ENCODE measurements at regions not wholly inside any gene's neighbourhood (a gene's known extent, or its start where the extent isn't known, plus 50 kb on each side); places are given as distances from the start of the nearest gene placed in this dataset.
"Not testable (repeated sequence)": the region's sequence is repeated elsewhere in the genome, so short reads cannot be mapped to it uniquely, and the experiment has no call there.

DNA sequence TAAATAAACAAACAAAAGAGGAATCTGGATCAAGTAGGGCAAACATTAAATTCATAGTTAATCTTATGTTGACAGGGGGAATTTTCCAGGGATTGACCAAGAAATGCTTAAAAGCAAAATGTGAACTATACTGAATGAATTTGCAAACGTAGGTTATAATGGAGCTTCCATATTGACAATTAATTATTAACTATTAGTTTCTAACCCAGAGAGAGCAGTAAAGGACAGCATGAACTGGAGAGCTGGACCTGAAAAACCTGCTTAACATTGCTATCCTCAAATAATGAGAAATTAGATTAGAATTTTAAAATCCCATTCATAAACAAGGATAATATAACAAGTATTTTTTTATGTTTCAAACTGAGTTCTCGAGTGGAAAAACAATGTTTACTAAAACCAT lies 1089.6 kb downstream of the DNAJB9 start:
- Histone ChIP-seq H3K36me3 (no peaks in the 10 kb centered on the region), H3K4me3 (no peak overlapping the region), H3K9me3 (no peaks in the 10 kb centered on the region), H3K27ac (replicated peaks in 1 of 4) (no peak overlapping the region), H3K27me3 (no peaks in the 10 kb centered on the region), H3K4me1 (no peaks in the 10 kb centered on the region)
- no peak for DNase-seq (ENCODE audit: extremely low spot score)
- no peak for TF ChIP-seq POLR2A (IDR thresholded peaks at IDR 0.05; ENCODE audit: low read depth)
- no peak for TF ChIP-seq POLR2AphosphoS5 (IDR thresholded peaks at IDR 0.05)
- no peak for TF ChIP-seq EP300 (IDR thresholded peaks at IDR 0.05)
- TF ChIP-seq, protein P1, sequence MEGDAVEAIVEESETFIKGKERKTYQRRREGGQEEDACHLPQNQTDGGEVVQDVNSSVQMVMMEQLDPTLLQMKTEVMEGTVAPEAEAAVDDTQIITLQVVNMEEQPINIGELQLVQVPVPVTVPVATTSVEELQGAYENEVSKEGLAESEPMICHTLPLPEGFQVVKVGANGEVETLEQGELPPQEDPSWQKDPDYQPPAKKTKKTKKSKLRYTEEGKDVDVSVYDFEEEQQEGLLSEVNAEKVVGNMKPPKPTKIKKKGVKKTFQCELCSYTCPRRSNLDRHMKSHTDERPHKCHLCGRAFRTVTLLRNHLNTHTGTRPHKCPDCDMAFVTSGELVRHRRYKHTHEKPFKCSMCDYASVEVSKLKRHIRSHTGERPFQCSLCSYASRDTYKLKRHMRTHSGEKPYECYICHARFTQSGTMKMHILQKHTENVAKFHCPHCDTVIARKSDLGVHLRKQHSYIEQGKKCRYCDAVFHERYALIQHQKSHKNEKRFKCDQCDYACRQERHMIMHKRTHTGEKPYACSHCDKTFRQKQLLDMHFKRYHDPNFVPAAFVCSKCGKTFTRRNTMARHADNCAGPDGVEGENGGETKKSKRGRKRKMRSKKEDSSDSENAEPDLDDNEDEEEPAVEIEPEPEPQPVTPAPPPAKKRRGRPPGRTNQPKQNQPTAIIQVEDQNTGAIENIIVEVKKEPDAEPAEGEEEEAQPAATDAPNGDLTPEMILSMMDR (IDR thresholded peaks at IDR 0.05): no peak
- intact Hi-C loops (cut with DNase I): no loop called here
- 61% methylated on average over 2 of the region's 2 CpGs for WGBS

DNA sequence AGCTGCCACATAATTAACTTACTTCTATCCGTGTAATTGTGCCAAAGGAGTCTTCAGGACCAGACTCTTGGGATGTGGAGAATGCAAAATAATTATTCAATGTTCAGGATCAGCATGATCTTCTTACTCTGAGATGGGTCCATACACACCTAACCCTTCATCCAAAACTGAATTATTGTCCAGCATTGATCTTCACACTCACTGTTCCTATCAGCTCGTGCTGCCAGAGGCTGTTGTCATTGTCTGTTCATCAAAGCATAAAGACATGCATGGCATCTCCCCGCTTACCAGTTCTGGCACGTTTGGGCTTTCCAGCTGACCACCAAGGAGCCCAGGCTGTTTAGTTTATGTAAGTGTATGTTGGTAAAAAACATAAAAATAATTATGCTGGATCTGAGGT lies 1090.7 kb downstream of the DNAJB9 start:
- Histone ChIP-seq H3K36me3 (no peaks in the 10 kb centered on the region), H3K4me3 (no peak overlapping the region), H3K9me3 (no peaks in the 10 kb centered on the region), H3K27ac (replicated peaks in 1 of 4) (no peak overlapping the region), H3K4me1 (no peaks in the 10 kb centered on the region), H3K27me3 (no peaks in the 10 kb centered on the region)
- 58% methylated on average over 4 of the region's 4 CpGs for WGBS
- intact Hi-C loops (cut with DNase I): no loop called here
- TF ChIP-seq EP300 (IDR thresholded peaks at IDR 0.05) (no peak), POLR2A (IDR thresholded peaks at IDR 0.05; ENCODE audit: low read depth) (no peak), POLR2AphosphoS5 (IDR thresholded peaks at IDR 0.05) (no peak)
- TF ChIP-seq, protein P1 (IDR thresholded peaks at IDR 0.05): no peak
- DNase-seq (ENCODE audit: extremely low spot score): no peak

DNA sequence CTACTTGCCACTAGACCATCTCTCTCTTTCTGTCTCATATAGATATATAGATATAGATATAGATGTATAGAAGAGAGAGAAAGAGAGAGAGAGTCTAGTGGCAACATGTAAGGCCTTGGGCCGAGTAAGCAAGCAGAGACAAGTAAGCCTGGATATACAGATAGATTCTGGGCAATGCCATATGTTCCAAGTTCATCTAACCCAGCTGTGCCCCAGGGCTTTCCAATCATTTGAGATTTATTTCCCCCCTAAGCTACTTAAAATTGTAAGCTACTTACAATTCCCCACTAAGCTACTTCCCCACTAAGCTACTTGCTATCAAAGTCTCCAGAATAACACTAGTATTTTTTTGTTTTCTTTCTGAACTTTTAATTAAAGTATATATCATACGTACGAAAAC lies 1094.1 kb downstream of the DNAJB9 start:
- Histone ChIP-seq H3K27me3 (no peaks in the 10 kb centered on the region), H3K9me3 (no peaks in the 10 kb centered on the region), H3K36me3 (no peaks in the 10 kb centered on the region), H3K4me3 (no peak overlapping the region), H3K4me1 (no peaks in the 10 kb centered on the region), H3K27ac (replicated peaks in 1 of 4) (no peak overlapping the region)
- WGBS: 81% methylated on average over 3 of the region's 3 CpGs
- intact Hi-C loops (cut with DNase I): no loop called here
- DNase-seq (ENCODE audit: extremely low spot score): no peak
- TF ChIP-seq POLR2A (IDR thresholded peaks at IDR 0.05; ENCODE audit: low read depth) (no peak), POLR2AphosphoS5 (IDR thresholded peaks at IDR 0.05) (no peak), EP300 (IDR thresholded peaks at IDR 0.05) (no peak)
- TF ChIP-seq, protein P1 (IDR thresholded peaks at IDR 0.05): no peak

DNA sequence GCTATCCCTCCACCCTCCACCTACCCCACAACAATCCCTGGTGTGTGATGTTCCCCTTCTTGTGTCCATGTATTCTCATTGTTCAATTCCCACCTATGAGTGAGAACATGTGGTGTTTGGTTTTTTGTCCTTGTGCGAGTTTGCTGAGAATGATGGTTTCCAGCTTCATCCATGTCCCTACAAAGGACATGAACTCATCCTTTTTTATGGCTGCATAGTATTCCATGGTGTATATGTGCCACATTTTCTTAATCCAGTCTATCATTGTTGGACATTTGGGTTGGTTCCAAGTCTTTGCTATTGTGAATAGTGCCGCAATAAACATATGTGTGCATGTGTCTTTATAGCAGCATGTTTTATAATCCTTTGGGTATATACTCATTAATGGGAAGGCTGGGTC lies 1117.6 kb downstream of the DNAJB9 start:
- intact Hi-C loops (cut with DNase I); H3K9me3 ChIP-seq; H3K4me1 ChIP-seq; H3K36me3 ChIP-seq; DNase-seq (ENCODE audit: extremely low spot score); H3K4me3 ChIP-seq; H3K27ac ChIP-seq (replicated peaks in 1 of 4); H3K27me3 ChIP-seq: not testable (repeated sequence)
- 96% methylated on average over 2 of the region's 2 CpGs for WGBS

DNA sequence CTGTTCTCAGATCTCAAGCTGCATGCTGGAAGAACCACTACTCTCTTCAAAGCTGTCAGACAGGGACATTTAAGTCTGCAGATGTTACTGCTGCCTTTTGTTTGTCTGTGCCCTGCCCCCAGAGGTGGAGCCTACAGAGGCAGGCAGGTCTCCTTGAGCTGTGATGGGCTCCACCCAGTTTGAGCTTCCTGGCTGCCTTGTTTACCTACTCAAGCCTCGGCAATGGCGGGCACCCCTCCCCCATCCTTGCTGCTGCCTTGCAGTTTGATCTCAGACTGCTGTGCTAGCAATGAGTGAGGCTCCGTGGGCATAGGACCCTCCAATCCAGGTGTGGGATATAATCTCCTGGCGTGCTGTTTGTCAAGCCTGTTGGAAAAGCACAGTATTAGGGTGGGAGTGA lies 1122.9 kb downstream of the DNAJB9 start:
- intact Hi-C loops (cut with DNase I); H3K27me3 ChIP-seq; H3K27ac ChIP-seq (replicated peaks in 1 of 4); H3K9me3 ChIP-seq; H3K4me3 ChIP-seq; DNase-seq (ENCODE audit: extremely low spot score); H3K36me3 ChIP-seq; H3K4me1 ChIP-seq: not testable (repeated sequence)
- WGBS: 56% methylated on average over 4 of the region's 4 CpGs

DNA sequence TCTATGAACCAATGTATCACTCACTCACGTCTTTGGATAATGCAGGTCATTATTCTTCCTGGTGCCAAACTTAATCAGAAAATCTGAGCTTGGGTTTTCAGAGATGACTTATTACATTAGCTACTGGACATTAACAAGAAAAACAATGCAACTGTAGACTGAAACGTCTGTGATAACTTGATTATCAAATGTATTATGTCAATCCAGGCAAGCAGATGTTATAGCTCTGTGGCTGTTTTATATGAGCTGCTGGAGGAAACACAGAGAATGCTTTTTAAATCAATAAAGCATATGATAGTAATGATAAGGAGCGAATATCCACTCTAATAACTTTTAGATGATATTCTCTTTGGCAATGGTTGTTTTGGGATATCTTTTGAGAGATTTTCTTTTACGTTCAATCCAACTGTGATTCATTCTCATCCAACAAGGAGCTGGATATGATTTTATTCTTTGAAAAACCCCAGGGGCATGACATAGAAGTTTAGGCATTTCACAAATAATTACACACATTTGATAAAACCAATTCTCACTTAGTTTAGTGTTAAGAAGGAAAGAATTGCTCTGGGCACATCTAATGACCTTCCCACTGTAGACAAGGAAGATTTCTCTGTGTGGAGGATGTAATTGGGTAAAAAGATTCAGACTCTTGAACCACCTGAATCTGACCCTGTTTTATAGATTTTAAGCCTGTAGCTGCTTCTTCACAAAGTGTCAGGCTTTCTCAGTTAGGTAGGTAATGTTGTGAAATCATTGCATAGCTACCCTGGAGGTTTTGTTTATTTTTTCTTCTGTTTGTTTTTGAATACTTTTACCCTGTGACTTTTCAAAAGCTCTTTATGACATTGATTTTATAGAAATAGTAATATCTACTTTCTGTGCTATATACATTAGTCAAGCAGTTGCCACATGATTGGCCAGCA lies 1124.7 kb downstream of the DNAJB9 start:
- H3K27me3 ChIP-seq: no peaks in the 10 kb centered on the region
- TF ChIP-seq POLR2A (IDR thresholded peaks at IDR 0.05; ENCODE audit: low read depth): no peak
- TF ChIP-seq POLR2AphosphoS5 (IDR thresholded peaks at IDR 0.05): no peak
- TF ChIP-seq EP300 (IDR thresholded peaks at IDR 0.05): no peak
- TF ChIP-seq, protein P1 (IDR thresholded peaks at IDR 0.05): no peak
- 65% methylated on average over 4 of the region's 4 CpGs for WGBS
- no peak for DNase-seq (ENCODE audit: extremely low spot score)
- H3K9me3 ChIP-seq: peaks cover 0 to 5% (median 0%) of the 10 kb centered on the region in 4 donors
- no peaks in the 10 kb centered on the region for H3K36me3 ChIP-seq
- no peaks in the 10 kb centered on the region for H3K4me1 ChIP-seq
- H3K27ac ChIP-seq (replicated peaks in 1 of 4): no peak overlapping the region
- no peak overlapping the region for H3K4me3 ChIP-seq
- intact Hi-C loops (cut with DNase I): no loop called here

All from esophagus muscularis mucosa (tissue), 4 donors.